Brain microvascular endothelial cell (primary cell): ENCODE measurements at regions not wholly inside any gene's neighbourhood (a gene's known extent, or its start where the extent isn't known, plus 50 kb on each side); places are given as distances from the start of the nearest gene placed in this dataset.

Experiments
- DNase-seq: peaks from one replicate; pipeline ENCODE4 v3.0.0-alpha.2; 2020
- H3K27ac ChIP-seq: fragments of 250-450 bp; sonication (Bioruptor Pico); 2 replicates; pipeline ENCODE4 v1.5.1; 2020; ENCODE audit warnings: mild to moderate bottlenecking, moderate library complexity
- H3K27me3 ChIP-seq: fragments of 250-450 bp; sonication (Bioruptor Pico); replicated peaks from 2 replicates; pipeline ENCODE4 v1.5.1; 2020; ENCODE audit warnings: mild to moderate bottlenecking
- H3K36me3 ChIP-seq: fragments of 250-450 bp; sonication (Bioruptor Pico); replicated peaks from 2 replicates; pipeline ENCODE4 v1.5.1; 2020; ENCODE audit warnings: mild to moderate bottlenecking
- H3K4me3 ChIP-seq: 2 replicates; pipeline ENCODE4 v1.5.1; 2011; ENCODE audit warnings: low read depth, mild to moderate bottlenecking, control low read depth, low read length, moderate library complexity
- CTCF ChIP-seq: IDR thresholded peaks from 2 replicates; pipeline ENCODE4 v1.5.1; 2011; ENCODE audit warnings: low read depth, mild to moderate bottlenecking, moderate library complexity, low read length, control low read depth, inconsistent platforms; ENCODE audit errors: missing control alignments
- in situ Hi-C: cut with HindIII; loops from 2 replicates; pipeline ENCODE4 v1.10.0; 2017; ENCODE audit warnings: low sequenced_read_pairs, low pct_ligation_motif_present

- H3K27me3 ChIP-seq = no peaks in the 10 kb centered on the region
- no peak overlapping the region for H3K27ac ChIP-seq
- in situ Hi-C loops = no loop called here
- DNase-seq = no peak
- H3K36me3 ChIP-seq = no peaks in the 10 kb centered on the region
- no peak overlapping the region for H3K4me3 ChIP-seq
- TF ChIP-seq CTCF = no peak
These were observed 85.6 kb upstream of the TSPAN8 start for GRCh38 chr12:71243370-71243769.

GRCh38 chr12:71242511-71242910 is 84.7 kb upstream of the TSPAN8 start:
- in situ Hi-C loops = no loop called here
- H3K36me3 ChIP-seq = no peaks in the 10 kb centered on the region
- no peak overlapping the region for H3K4me3 ChIP-seq
- no peak overlapping the region for H3K27ac ChIP-seq
- TF ChIP-seq CTCF = no peak
- DNase-seq = no peak
- no peaks in the 10 kb centered on the region for H3K27me3 ChIP-seq

- in situ Hi-C loops = no loop called here
- Histone ChIP-seq H3K36me3 (no peaks in the 10 kb centered on the region), H3K4me3 (no peak overlapping the region), H3K27ac (no peak overlapping the region), H3K27me3 (no peaks in the 10 kb centered on the region)
- no peak for DNase-seq
- no peak for TF ChIP-seq CTCF
These were observed 83.1 kb upstream of the TSPAN8 start for GRCh38 chr12:71240946-71241345.

GRCh38 chr12:71239731-71240130 is 81.9 kb upstream of the TSPAN8 start:
- DNase-seq = no peak
- no peaks in the 10 kb centered on the region for H3K36me3 ChIP-seq
- no peak for TF ChIP-seq CTCF
- H3K27me3 ChIP-seq = no peaks in the 10 kb centered on the region
- in situ Hi-C loops = no loop called here
- no peak overlapping the region for H3K27ac ChIP-seq
- H3K4me3 ChIP-seq = no peak overlapping the region

GRCh38 chr12:71237128-71237527 is 79.3 kb upstream of the TSPAN8 start:
- no peaks in the 10 kb centered on the region for H3K27me3 ChIP-seq
- DNase-seq = no peak
- no peak for TF ChIP-seq CTCF
- in situ Hi-C loops = no loop called here
- no peaks in the 10 kb centered on the region for H3K36me3 ChIP-seq
- H3K27ac ChIP-seq = no peak overlapping the region
- H3K4me3 ChIP-seq = no peak overlapping the region

- DNase-seq = no peak
- in situ Hi-C loops = no loop called here
- Histone ChIP-seq H3K27me3 (no peaks in the 10 kb centered on the region), H3K4me3 (no peak overlapping the region), H3K27ac (no peak overlapping the region), H3K36me3 (no peaks in the 10 kb centered on the region)
- no peak for TF ChIP-seq CTCF
These were observed 78.4 kb upstream of the TSPAN8 start for GRCh38 chr12:71236133-71236660.
